ENCODE measurements at regions not wholly inside any gene's neighbourhood (a gene's known extent, or its start where the extent isn't known, plus 50 kb on each side); places are given as distances from the start of the nearest gene placed in this dataset.
"Not testable (repeated sequence)": the region's sequence is repeated elsewhere in the genome, so short reads cannot be mapped to it uniquely, and the experiment has no call there.

DNA sequence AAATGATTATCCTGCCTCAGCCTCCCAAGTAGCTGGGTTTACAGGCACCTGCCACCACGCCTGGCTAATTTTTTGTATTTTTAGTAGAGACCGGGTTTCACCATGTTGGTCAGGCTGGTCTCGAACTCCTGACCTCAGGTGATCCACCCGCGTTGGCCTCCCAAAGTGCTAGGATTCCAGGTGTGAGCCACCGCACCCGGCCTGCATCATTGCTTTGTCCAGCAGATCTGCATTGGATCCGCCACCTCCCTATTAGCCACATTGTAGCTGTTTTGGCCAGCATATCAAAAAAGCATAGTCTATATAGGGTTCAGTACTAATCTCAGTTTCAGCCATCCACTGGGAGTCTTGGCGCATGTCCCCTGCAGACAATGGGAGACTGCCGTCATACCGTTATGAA is 194.6 kb upstream of the SHH start:
- TF ChIP-seq, protein P1, sequence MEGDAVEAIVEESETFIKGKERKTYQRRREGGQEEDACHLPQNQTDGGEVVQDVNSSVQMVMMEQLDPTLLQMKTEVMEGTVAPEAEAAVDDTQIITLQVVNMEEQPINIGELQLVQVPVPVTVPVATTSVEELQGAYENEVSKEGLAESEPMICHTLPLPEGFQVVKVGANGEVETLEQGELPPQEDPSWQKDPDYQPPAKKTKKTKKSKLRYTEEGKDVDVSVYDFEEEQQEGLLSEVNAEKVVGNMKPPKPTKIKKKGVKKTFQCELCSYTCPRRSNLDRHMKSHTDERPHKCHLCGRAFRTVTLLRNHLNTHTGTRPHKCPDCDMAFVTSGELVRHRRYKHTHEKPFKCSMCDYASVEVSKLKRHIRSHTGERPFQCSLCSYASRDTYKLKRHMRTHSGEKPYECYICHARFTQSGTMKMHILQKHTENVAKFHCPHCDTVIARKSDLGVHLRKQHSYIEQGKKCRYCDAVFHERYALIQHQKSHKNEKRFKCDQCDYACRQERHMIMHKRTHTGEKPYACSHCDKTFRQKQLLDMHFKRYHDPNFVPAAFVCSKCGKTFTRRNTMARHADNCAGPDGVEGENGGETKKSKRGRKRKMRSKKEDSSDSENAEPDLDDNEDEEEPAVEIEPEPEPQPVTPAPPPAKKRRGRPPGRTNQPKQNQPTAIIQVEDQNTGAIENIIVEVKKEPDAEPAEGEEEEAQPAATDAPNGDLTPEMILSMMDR (IDR thresholded peaks at IDR 0.05; ENCODE audit: insufficient read depth, low read length): not testable (repeated sequence)
- TF ChIP-seq, protein P2, sequence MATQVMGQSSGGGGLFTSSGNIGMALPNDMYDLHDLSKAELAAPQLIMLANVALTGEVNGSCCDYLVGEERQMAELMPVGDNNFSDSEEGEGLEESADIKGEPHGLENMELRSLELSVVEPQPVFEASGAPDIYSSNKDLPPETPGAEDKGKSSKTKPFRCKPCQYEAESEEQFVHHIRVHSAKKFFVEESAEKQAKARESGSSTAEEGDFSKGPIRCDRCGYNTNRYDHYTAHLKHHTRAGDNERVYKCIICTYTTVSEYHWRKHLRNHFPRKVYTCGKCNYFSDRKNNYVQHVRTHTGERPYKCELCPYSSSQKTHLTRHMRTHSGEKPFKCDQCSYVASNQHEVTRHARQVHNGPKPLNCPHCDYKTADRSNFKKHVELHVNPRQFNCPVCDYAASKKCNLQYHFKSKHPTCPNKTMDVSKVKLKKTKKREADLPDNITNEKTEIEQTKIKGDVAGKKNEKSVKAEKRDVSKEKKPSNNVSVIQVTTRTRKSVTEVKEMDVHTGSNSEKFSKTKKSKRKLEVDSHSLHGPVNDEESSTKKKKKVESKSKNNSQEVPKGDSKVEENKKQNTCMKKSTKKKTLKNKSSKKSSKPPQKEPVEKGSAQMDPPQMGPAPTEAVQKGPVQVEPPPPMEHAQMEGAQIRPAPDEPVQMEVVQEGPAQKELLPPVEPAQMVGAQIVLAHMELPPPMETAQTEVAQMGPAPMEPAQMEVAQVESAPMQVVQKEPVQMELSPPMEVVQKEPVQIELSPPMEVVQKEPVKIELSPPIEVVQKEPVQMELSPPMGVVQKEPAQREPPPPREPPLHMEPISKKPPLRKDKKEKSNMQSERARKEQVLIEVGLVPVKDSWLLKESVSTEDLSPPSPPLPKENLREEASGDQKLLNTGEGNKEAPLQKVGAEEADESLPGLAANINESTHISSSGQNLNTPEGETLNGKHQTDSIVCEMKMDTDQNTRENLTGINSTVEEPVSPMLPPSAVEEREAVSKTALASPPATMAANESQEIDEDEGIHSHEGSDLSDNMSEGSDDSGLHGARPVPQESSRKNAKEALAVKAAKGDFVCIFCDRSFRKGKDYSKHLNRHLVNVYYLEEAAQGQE (IDR thresholded peaks at IDR 0.05; ENCODE audit: insufficient replicate concordance, low read depth): not testable (repeated sequence)
